GM18868 (cell line): ENCODE measurements at regions not wholly inside any gene's neighbourhood (a gene's known extent, or its start where the extent isn't known, plus 50 kb on each side); places are given as distances from the start of the nearest gene placed in this dataset.

Source experiments
- ATAC-seq: cut with Tn5 transposase; IDR thresholded peaks from one replicate; pipeline ENCODE4 v1.9.1; 2021; ENCODE audit warnings: mild to moderate bottlenecking, moderate library complexity; ENCODE audit not compliant: unreplicated experiment

GRCh38 chrX:40325161-40325560 is 227.4 kb upstream of the BCOR start:
- ATAC-seq: no peak

- no peak for ATAC-seq
Measured at GRCh38 chrX:40323977-40324376, 226.2 kb upstream of the BCOR start.

- ATAC-seq: no peak
Measured at GRCh38 chrX:40320819-40321218, 223.1 kb upstream of the BCOR start.

GRCh38 chrX:40318801-40319200 is 221.0 kb upstream of the BCOR start:
- no peak for ATAC-seq

GRCh38 chrX:40318076-40318475 is 220.3 kb upstream of the BCOR start:
- no peak for ATAC-seq

GRCh38 chrX:40316502-40316901 is 218.7 kb upstream of the BCOR start:
- no peak for ATAC-seq

- ATAC-seq: no peak
Measured at GRCh38 chrX:40314070-40314469, 216.3 kb upstream of the BCOR start.

- ATAC-seq: no peak
Measured at GRCh38 chrX:40313269-40313668, 215.5 kb upstream of the BCOR start.

- no peak for ATAC-seq
Measured at GRCh38 chrX:40310447-40310846, 212.7 kb upstream of the BCOR start.

- no peak for ATAC-seq
Measured at GRCh38 chrX:40310016-40310415, 212.3 kb upstream of the BCOR start.

- ATAC-seq: no peak
Measured at GRCh38 chrX:40307871-40308270, 210.1 kb upstream of the BCOR start.

GRCh38 chrX:40304115-40304514 is 206.4 kb upstream of the BCOR start:
- no peak for ATAC-seq

- no peak for ATAC-seq
Measured at GRCh38 chrX:40303256-40304077, 205.7 kb upstream of the BCOR start.

GRCh38 chrX:40300286-40300890 is 202.6 kb upstream of the BCOR start:
- peak; percentile 62 for ATAC-seq

GRCh38 chrX:40299641-40300046 is 201.9 kb upstream of the BCOR start:
- ATAC-seq: no peak

- no peak for ATAC-seq
Measured at GRCh38 chrX:40298572-40299479, 201.1 kb upstream of the BCOR start.

- no peak for ATAC-seq
Measured at GRCh38 chrX:40298069-40298468, 200.3 kb upstream of the BCOR start.

- ATAC-seq: no peak
Measured at GRCh38 chrX:40291553-40291952, 193.8 kb upstream of the BCOR start.

- no peak for ATAC-seq
Measured at GRCh38 chrX:40290517-40290916, 192.8 kb upstream of the BCOR start.

- no peak for ATAC-seq
Measured at GRCh38 chrX:40285876-40286275, 188.1 kb upstream of the BCOR start.

- ATAC-seq: no peak
Measured at GRCh38 chrX:40284852-40285251, 187.1 kb upstream of the BCOR start.

GRCh38 chrX:40283981-40284380 is 186.2 kb upstream of the BCOR start:
- no peak for ATAC-seq
